ACC112 (cell line): ENCODE measurements at regions not wholly inside any gene's neighbourhood (a gene's known extent, or its start where the extent isn't known, plus 50 kb on each side); places are given as distances from the start of the nearest gene placed in this dataset.

Source experiments
- H2AFZ ChIP-seq: fragments of 200-600 bp; sonication (generic); one replicate; pipeline ENCODE4 v1.6.0; 2017; ENCODE audit warnings: antibody characterized with exemption, low read length; ENCODE audit not compliant: unreplicated experiment
- H3K27ac ChIP-seq: fragments of 200-600 bp; sonication (generic); 2 replicates; pipeline ENCODE4 v1.5.1; 2014; ENCODE audit warnings: low read depth, mild to moderate bottlenecking, antibody characterized with exemption, low read length, moderate library complexity
- H3K27me3 ChIP-seq: fragments of 200-600 bp; sonication (generic); 2 replicates; pipeline ENCODE4 v1.6.1; 2014; ENCODE audit warnings: mild to moderate bottlenecking, antibody characterized with exemption, low read length, moderate library complexity, mixed read lengths; ENCODE audit not compliant: insufficient read depth
- H3K36me3 ChIP-seq: fragments of 200-600 bp; sonication (generic); 2 replicates; pipeline ENCODE4 v1.6.1; 2016; ENCODE audit warnings: mild to moderate bottlenecking, antibody characterized with exemption, low read length, moderate library complexity, mixed read lengths; ENCODE audit not compliant: insufficient read depth
- H3K4me1 ChIP-seq: fragments of 200-600 bp; sonication (generic); one replicate; pipeline ENCODE4 v1.6.1; 2016; ENCODE audit warnings: low read length, mixed read lengths; ENCODE audit not compliant: insufficient read depth, unreplicated experiment, control insufficient read depth
- H3K4me3 ChIP-seq: fragments of 200-600 bp; sonication (generic); 2 replicates; pipeline ENCODE4 v1.5.1; 2014; ENCODE audit warnings: mild to moderate bottlenecking, low read depth, low read length
- H3K79me2 ChIP-seq: fragments of 200-600 bp; sonication (generic); one replicate; pipeline ENCODE4 v1.6.0; 2016; ENCODE audit warnings: low read length; ENCODE audit not compliant: control insufficient read depth, unreplicated experiment, insufficient read depth

- no peak overlapping the region for H3K27ac ChIP-seq
- no peak overlapping the region for H2AFZ ChIP-seq
- H3K4me3 ChIP-seq: no peak overlapping the region
- H3K36me3 ChIP-seq: no peaks in the 10 kb centered on the region
- H3K27me3 ChIP-seq: no peaks in the 10 kb centered on the region
- no peaks in the 10 kb centered on the region for H3K79me2 ChIP-seq
- no peaks in the 10 kb centered on the region for H3K4me1 ChIP-seq
Measured at GRCh38 chr4:31204874-31205273, 484.7 kb downstream of the PCDH7 start.

- H3K4me3 ChIP-seq: no peak overlapping the region
- no peaks in the 10 kb centered on the region for H3K27me3 ChIP-seq
- no peak overlapping the region for H2AFZ ChIP-seq
- H3K36me3 ChIP-seq: no peaks in the 10 kb centered on the region
- H3K27ac ChIP-seq: no peak overlapping the region
- H3K79me2 ChIP-seq: no peaks in the 10 kb centered on the region
- H3K4me1 ChIP-seq: no peaks in the 10 kb centered on the region
Measured at GRCh38 chr4:31220921-31221320, 500.8 kb downstream of the PCDH7 start.

- no peak overlapping the region for H2AFZ ChIP-seq
- H3K36me3 ChIP-seq: no peaks in the 10 kb centered on the region
- no peaks in the 10 kb centered on the region for H3K27me3 ChIP-seq
- no peak overlapping the region for H3K27ac ChIP-seq
- no peaks in the 10 kb centered on the region for H3K4me1 ChIP-seq
- H3K79me2 ChIP-seq: no peaks in the 10 kb centered on the region
- H3K4me3 ChIP-seq: no peak overlapping the region
Measured at GRCh38 chr4:31228068-31228467, 507.9 kb downstream of the PCDH7 start.

GRCh38 chr4:31230594-31230993, 510.4 kb downstream of the PCDH7 start:
- Histone ChIP-seq H3K79me2 (no peaks in the 10 kb centered on the region), H2AFZ (no peak overlapping the region), H3K36me3 (no peaks in the 10 kb centered on the region), H3K4me1 (no peaks in the 10 kb centered on the region), H3K27ac (no peak overlapping the region), H3K27me3 (no peaks in the 10 kb centered on the region), H3K4me3 (no peak overlapping the region)

- H3K79me2 ChIP-seq: no peaks in the 10 kb centered on the region
- H3K36me3 ChIP-seq: no peaks in the 10 kb centered on the region
- no peaks in the 10 kb centered on the region for H3K27me3 ChIP-seq
- H3K4me3 ChIP-seq: no peak overlapping the region
- H3K27ac ChIP-seq: no peak overlapping the region
- H2AFZ ChIP-seq: no peak overlapping the region
- H3K4me1 ChIP-seq: peaks cover 5% of the 10 kb centered on the region
Measured at GRCh38 chr4:31234494-31234893, 514.3 kb downstream of the PCDH7 start.

- H3K79me2 ChIP-seq: no peaks in the 10 kb centered on the region
- H3K4me1 ChIP-seq: peaks cover 5% of the 10 kb centered on the region
- H3K36me3 ChIP-seq: no peaks in the 10 kb centered on the region
- H2AFZ ChIP-seq: no peak overlapping the region
- H3K4me3 ChIP-seq: no peak overlapping the region
- H3K27me3 ChIP-seq: no peaks in the 10 kb centered on the region
- no peak overlapping the region for H3K27ac ChIP-seq
Measured at GRCh38 chr4:31234901-31235300, 514.7 kb downstream of the PCDH7 start.

GRCh38 chr4:31236020-31236638, 516.0 kb downstream of the PCDH7 start:
- H2AFZ ChIP-seq: peak overlapping the region; percentile 13

GRCh38 chr4:31236639-31237173, 516.5 kb downstream of the PCDH7 start:
- Histone ChIP-seq H3K27me3 (no peaks in the 10 kb centered on the region), H2AFZ (peak overlapping the region; percentile 13)

More at GRCh38 chr4:31236020-31236638, 516.0 kb downstream of the PCDH7 start:
- H3K79me2 ChIP-seq: no peaks in the 10 kb centered on the region
- H3K27ac ChIP-seq: no peak overlapping the region
- no peaks in the 10 kb centered on the region for H3K36me3 ChIP-seq
- H3K27me3 ChIP-seq: no peaks in the 10 kb centered on the region
- H3K4me1 ChIP-seq: peaks cover 5% of the 10 kb centered on the region
- H3K4me3 ChIP-seq: 0 out of 2 replicates have a peak overlapping the region, but pooled peaks have one; percentile 9

GRCh38 chr4:31237233-31237632, 517.1 kb downstream of the PCDH7 start:
- Histone ChIP-seq H3K79me2 (no peaks in the 10 kb centered on the region), H3K36me3 (no peaks in the 10 kb centered on the region), H2AFZ (no peak overlapping the region)

More at GRCh38 chr4:31236639-31237173, 516.5 kb downstream of the PCDH7 start:
- H3K27ac ChIP-seq: no peak overlapping the region
- H3K4me3 ChIP-seq: 0 out of 2 replicates have a peak overlapping the region, but pooled peaks have one; percentile 9
- no peaks in the 10 kb centered on the region for H3K79me2 ChIP-seq
- peaks cover 5% of the 10 kb centered on the region for H3K4me1 ChIP-seq
- H3K36me3 ChIP-seq: no peaks in the 10 kb centered on the region

GRCh38 chr4:31239886-31240285, 519.7 kb downstream of the PCDH7 start:
- Histone ChIP-seq H3K27ac (no peak overlapping the region), H3K4me3 (no peak overlapping the region), H2AFZ (no peak overlapping the region), H3K27me3 (no peaks in the 10 kb centered on the region), H3K4me1 (peaks cover 5% of the 10 kb centered on the region), H3K36me3 (no peaks in the 10 kb centered on the region), H3K79me2 (no peaks in the 10 kb centered on the region)

More at GRCh38 chr4:31237233-31237632, 517.1 kb downstream of the PCDH7 start:
- H3K27ac ChIP-seq: no peak overlapping the region
- peaks cover 5% of the 10 kb centered on the region for H3K4me1 ChIP-seq
- no peak overlapping the region for H3K4me3 ChIP-seq
- no peaks in the 10 kb centered on the region for H3K27me3 ChIP-seq

GRCh38 chr4:31241504-31242106, 521.4 kb downstream of the PCDH7 start:
- peaks cover under 1% of the 10 kb centered on the region for H3K4me1 ChIP-seq
- no peaks in the 10 kb centered on the region for H3K27me3 ChIP-seq
- no peak overlapping the region for H3K27ac ChIP-seq
- no peaks in the 10 kb centered on the region for H3K36me3 ChIP-seq
- no peak overlapping the region for H2AFZ ChIP-seq
- H3K79me2 ChIP-seq: no peaks in the 10 kb centered on the region
- no peak overlapping the region for H3K4me3 ChIP-seq
